Endothelial cell (in vitro differentiated cells): ENCODE measurements at regions not wholly inside any gene's neighbourhood (a gene's known extent, or its start where the extent isn't known, plus 50 kb on each side); places are given as distances from the start of the nearest gene placed in this dataset.

Experiments
- DNase-seq: peaks from one replicate; pipeline ENCODE4 v3.0.0; 2021; ENCODE audit warnings: low spot score
- H3K27ac Mint-ChIP-seq: one replicate; pipeline ENCODE4 v1.8.0; 2021; ENCODE audit warnings: mixed read lengths, inconsistent platforms; ENCODE audit not compliant: unreplicated experiment
- H3K27me3 Mint-ChIP-seq: one replicate; pipeline ENCODE4 v1.8.0; 2021; ENCODE audit warnings: mild to moderate bottlenecking, moderate library complexity, mixed read lengths, inconsistent platforms; ENCODE audit not compliant: unreplicated experiment
- H3K36me3 Mint-ChIP-seq: one replicate; pipeline ENCODE4 v1.8.0; 2021; ENCODE audit warnings: mild to moderate bottlenecking, low read depth, mixed read lengths, inconsistent platforms; ENCODE audit not compliant: unreplicated experiment
- H3K4me1 Mint-ChIP-seq: one replicate; pipeline ENCODE4 v1.8.0; 2021; ENCODE audit warnings: mild to moderate bottlenecking, mixed read lengths, inconsistent platforms; ENCODE audit not compliant: unreplicated experiment
- H3K4me3 Mint-ChIP-seq: one replicate; pipeline ENCODE4 v1.8.0; 2021; ENCODE audit warnings: mild to moderate bottlenecking, mixed read lengths, inconsistent platforms; ENCODE audit not compliant: unreplicated experiment
- H3K9me3 Mint-ChIP-seq: one replicate; pipeline ENCODE4 v1.8.0; 2021; ENCODE audit warnings: mixed read lengths, inconsistent platforms; ENCODE audit not compliant: unreplicated experiment
- CTCF ChIP-seq: fragments of 200-600 bp; sonication (generic); IDR thresholded peaks from one replicate; pipeline ENCODE4 v1.5.0; 2021; ENCODE audit warnings: antibody characterized with exemption; ENCODE audit not compliant: unreplicated experiment

- Mint-ChIP-seq H3K9me3 (no peaks in the 10 kb centered on the region), H3K4me3 (no peak overlapping the region), H3K27ac (no peak overlapping the region), H3K4me1 (no peaks in the 10 kb centered on the region), H3K36me3 (no peaks in the 10 kb centered on the region), H3K27me3 (no peaks in the 10 kb centered on the region)
- TF ChIP-seq CTCF = no peak
- no peak for DNase-seq
These were observed 1159.7 kb upstream of the PCDH7 start for GRCh38 chr4:29560452-29560851.

GRCh38 chr4:29565256-29565655 is 1154.9 kb upstream of the PCDH7 start:
- no peaks in the 10 kb centered on the region for H3K36me3 Mint-ChIP-seq
- no peak overlapping the region for H3K27ac Mint-ChIP-seq
- H3K4me3 Mint-ChIP-seq = no peak overlapping the region
- no peak for DNase-seq
- no peaks in the 10 kb centered on the region for H3K9me3 Mint-ChIP-seq
- no peaks in the 10 kb centered on the region for H3K4me1 Mint-ChIP-seq
- H3K27me3 Mint-ChIP-seq = no peaks in the 10 kb centered on the region
- no peak for TF ChIP-seq CTCF

- no peak for DNase-seq
- no peak overlapping the region for H3K4me3 Mint-ChIP-seq
- H3K36me3 Mint-ChIP-seq = no peaks in the 10 kb centered on the region
- TF ChIP-seq CTCF = no peak
- no peaks in the 10 kb centered on the region for H3K4me1 Mint-ChIP-seq
- no peak overlapping the region for H3K27ac Mint-ChIP-seq
- no peaks in the 10 kb centered on the region for H3K9me3 Mint-ChIP-seq
- H3K27me3 Mint-ChIP-seq = no peaks in the 10 kb centered on the region
These were observed 1153.8 kb upstream of the PCDH7 start for GRCh38 chr4:29566371-29566770.

GRCh38 chr4:29571322-29571721 is 1148.8 kb upstream of the PCDH7 start:
- Mint-ChIP-seq H3K9me3 (no peaks in the 10 kb centered on the region), H3K4me3 (no peak overlapping the region), H3K4me1 (no peaks in the 10 kb centered on the region), H3K27ac (no peak overlapping the region), H3K36me3 (no peaks in the 10 kb centered on the region), H3K27me3 (no peaks in the 10 kb centered on the region)
- no peak for DNase-seq
- no peak for TF ChIP-seq CTCF

GRCh38 chr4:29578329-29578728 is 1141.8 kb upstream of the PCDH7 start:
- no peaks in the 10 kb centered on the region for H3K27me3 Mint-ChIP-seq
- H3K9me3 Mint-ChIP-seq = no peaks in the 10 kb centered on the region
- no peak overlapping the region for H3K27ac Mint-ChIP-seq
- peaks cover 3% of the 10 kb centered on the region for H3K4me1 Mint-ChIP-seq
- no peaks in the 10 kb centered on the region for H3K36me3 Mint-ChIP-seq
- no peak overlapping the region for H3K4me3 Mint-ChIP-seq
- no peak for TF ChIP-seq CTCF
- DNase-seq = no peak
